Right cardiac atrium (tissue), 5 donors: ENCODE measurements at regions not wholly inside any gene's neighbourhood (a gene's known extent, or its start where the extent isn't known, plus 50 kb on each side); places are given as distances from the start of the nearest gene placed in this dataset.

Experiments
- ATAC-seq, 2 donors: fragments of 200-7000 bp; cut with Tn5 transposase; one replicate each; pipeline versions ENCODE4 v1.8.0 to v1.9.1; 2020; ENCODE audit warnings: moderate library complexity in 2 of 2, mild to moderate bottlenecking in 1 of 2
- DNase-seq, 3 donors: peaks; one replicate each; pipeline ENCODE4 v3.0.0-alpha.2; 2020
- H3K27ac ChIP-seq: one replicate; pipeline ENCODE4 v1.5.1; 2013; ENCODE audit warnings: mild to moderate bottlenecking, low read length, control low read depth, moderate library complexity
- H3K27me3 ChIP-seq: one replicate; pipeline ENCODE4 v1.6.1; 2013; ENCODE audit not compliant: control insufficient read depth, insufficient read depth
- H3K4me1 ChIP-seq: one replicate; pipeline ENCODE4 v1.6.1; 2013; ENCODE audit warnings: low read length; ENCODE audit not compliant: control insufficient read depth, insufficient read depth
- H3K4me3 ChIP-seq: one replicate; pipeline ENCODE4 v1.5.1; 2013; ENCODE audit warnings: low read length, control low read depth
- H3K9me3 ChIP-seq: one replicate; pipeline ENCODE4 v1.6.1; 2013; ENCODE audit warnings: low read length; ENCODE audit not compliant: control insufficient read depth
- WGBS: extraction: QIAGEN DNeasy Blood & Tissue Kit; methylation state at CpG from one replicate; pipeline ENCODE4 v1.1.7; 2013; 5-methylcytosine and 5-hydroxymethylcytosine counted together
- intact Hi-C, 4 donors: fragments of 100-400 bp; cut with DNase I; formaldehyde crosslinking; loops; one replicate each; pipeline versions ENCODE4 v1.11.0 to v1.14.0; 2022 to 2023
- donor health status: healthy with polysubstance abuse.
- donor health status: DM: no; HTN: yes; CAD: no.
- donor health status: DM: no; HTN: no; CAD: no.
- donor health status: DM: no; HTN: yes; CAD: no; lungs with severe emphysema.
- donor health status: DM: yes; HTN: yes; CAD: no.

- H3K4me1 ChIP-seq: no peaks in the 10 kb centered on the region
- H3K9me3 ChIP-seq: no peaks in the 10 kb centered on the region
- H3K4me3 ChIP-seq: no peak overlapping the region
- ATAC-seq: no peak
- no peak for DNase-seq
- 88% methylated on average over 5 of the region's 5 CpGs for WGBS
- H3K27ac ChIP-seq: no peak overlapping the region
- intact Hi-C loops: no loop called here
- no peaks in the 10 kb centered on the region for H3K27me3 ChIP-seq
Measured at GRCh38 chr4:171759274-171759673, 53.9 kb upstream of the GALNTL6 start.

GRCh38 chr4:171751538-171751937 lies 61.7 kb upstream of the GALNTL6 start:
- Histone ChIP-seq H3K27ac (no peak overlapping the region), H3K27me3 (no peaks in the 10 kb centered on the region), H3K9me3 (no peaks in the 10 kb centered on the region), H3K4me3 (no peak overlapping the region), H3K4me1 (no peaks in the 10 kb centered on the region)
- intact Hi-C loops: no loop called here
- 65% methylated on average over 2 of the region's 2 CpGs for WGBS
- DNase-seq: no peak
- no peak for ATAC-seq

DNA sequence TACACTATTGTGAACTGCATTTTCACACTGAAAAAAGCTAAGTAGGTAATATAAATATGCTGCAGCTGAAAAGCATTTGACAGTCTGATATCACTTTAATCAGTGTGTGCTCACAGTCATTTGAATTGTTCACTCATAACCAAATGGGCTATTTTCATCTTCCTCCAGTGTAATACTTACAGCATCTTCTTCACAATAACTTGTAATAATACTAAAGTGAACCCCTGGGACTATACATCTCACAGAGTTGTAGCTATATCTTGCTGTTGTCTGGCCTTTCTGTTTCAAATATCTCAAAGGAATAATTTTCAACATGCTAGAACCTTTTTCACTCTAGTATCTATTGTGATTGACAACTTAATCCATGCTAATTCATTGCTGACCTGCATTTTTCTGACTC lies 66.8 kb upstream of the GALNTL6 start:
- intact Hi-C loops: no loop called here
- ATAC-seq (no peak), DNase-seq (no peak)
- Histone ChIP-seq H3K27ac (no peak overlapping the region), H3K4me1 (no peaks in the 10 kb centered on the region), H3K9me3 (no peaks in the 10 kb centered on the region), H3K4me3 (no peak overlapping the region), H3K27me3 (no peaks in the 10 kb centered on the region)

DNA sequence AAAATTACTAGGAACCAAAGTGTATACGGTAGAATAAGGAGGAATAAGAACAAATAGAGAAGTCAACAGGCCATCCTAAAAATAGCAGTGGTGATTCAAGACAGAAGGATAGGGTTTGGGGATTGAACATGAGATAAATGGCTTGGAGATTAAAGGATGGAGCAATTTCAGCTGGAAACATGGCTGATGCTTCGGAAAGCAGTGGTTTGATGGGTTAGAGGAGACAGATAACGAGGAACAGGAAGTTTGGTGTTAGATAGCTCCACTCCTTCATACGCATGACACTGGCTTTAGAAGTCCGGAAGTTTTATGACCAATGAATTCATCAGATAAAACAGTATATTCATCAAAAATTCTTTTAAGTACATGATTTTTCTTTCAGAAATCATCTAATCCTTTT lies 70.8 kb upstream of the GALNTL6 start:
- intact Hi-C loops: no loop called here
- 55% methylated on average over 5 of the region's 5 CpGs for WGBS
- ATAC-seq: no peak

GRCh38 chr4:171727185-171727584 lies 86.0 kb upstream of the GALNTL6 start:
- no peaks in the 10 kb centered on the region for H3K4me1 ChIP-seq
- H3K27ac ChIP-seq: no peak overlapping the region
- H3K9me3 ChIP-seq: no peaks in the 10 kb centered on the region
- H3K4me3 ChIP-seq: no peak overlapping the region
- intact Hi-C loops: no loop called here
- WGBS: 71% methylated on average over 1 of the region's 1 CpG
- DNase-seq (no peak), ATAC-seq (no peak)
- H3K27me3 ChIP-seq: no peaks in the 10 kb centered on the region

More for the DNA sequence above, 70.8 kb upstream of the GALNTL6 start:
- Histone ChIP-seq H3K4me1 (no peaks in the 10 kb centered on the region), H3K27me3 (no peaks in the 10 kb centered on the region), H3K4me3 (no peak overlapping the region), H3K27ac (no peak overlapping the region), H3K9me3 (no peaks in the 10 kb centered on the region)
- no peak for DNase-seq

DNA sequence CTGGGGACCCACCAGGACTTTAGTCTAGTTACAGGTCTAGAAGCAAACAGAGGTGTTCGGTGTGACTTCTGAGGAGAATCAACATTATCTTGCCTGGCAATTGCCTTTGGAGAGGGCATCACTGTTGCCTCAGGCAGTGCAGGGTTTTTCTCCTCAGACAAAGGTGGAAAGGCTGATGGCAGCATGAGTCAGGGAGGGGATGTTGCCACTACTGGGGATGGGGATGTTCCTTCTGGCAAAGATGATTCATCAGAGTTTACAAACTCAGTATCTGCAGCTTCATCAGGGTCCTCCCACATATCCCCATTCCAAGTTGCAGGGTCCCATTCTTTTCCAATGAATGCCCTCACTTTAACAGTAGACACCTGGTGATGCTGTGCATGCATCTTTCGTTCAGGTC lies 91.3 kb upstream of the GALNTL6 start:
- DNase-seq: no peak
- Histone ChIP-seq H3K4me1 (no peaks in the 10 kb centered on the region), H3K9me3 (no peaks in the 10 kb centered on the region), H3K4me3 (no peak overlapping the region), H3K27ac (no peak overlapping the region), H3K27me3 (no peaks in the 10 kb centered on the region)
- no peak for ATAC-seq
- intact Hi-C loops: no loop called here
- 64% methylated on average over 2 of the region's 2 CpGs for WGBS

DNA sequence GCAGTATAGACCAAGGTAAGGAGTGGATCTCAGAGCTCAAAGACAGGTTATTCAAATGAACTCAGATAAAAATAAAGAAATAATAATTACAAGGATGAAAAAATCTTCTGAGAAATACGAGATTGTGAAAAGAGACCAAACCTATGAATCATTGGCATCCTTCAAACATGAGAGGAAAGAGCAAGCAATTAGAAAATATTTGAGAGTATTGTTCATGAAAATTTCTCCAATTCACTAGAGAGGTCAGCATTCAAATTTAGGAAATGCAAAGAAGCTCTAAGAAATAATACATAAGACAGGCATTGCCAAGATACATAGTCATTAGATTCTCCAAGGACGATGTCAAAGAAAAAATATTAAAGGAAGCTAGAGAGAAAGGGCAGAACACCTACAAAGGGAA lies 93.5 kb upstream of the GALNTL6 start:
- Histone ChIP-seq H3K9me3 (no peaks in the 10 kb centered on the region), H3K4me1 (no peaks in the 10 kb centered on the region), H3K27me3 (no peaks in the 10 kb centered on the region), H3K27ac (no peak overlapping the region), H3K4me3 (no peak overlapping the region)
- intact Hi-C loops: no loop called here
- WGBS: 68% methylated on average over 2 of the region's 2 CpGs
- ATAC-seq: no peak
- no peak for DNase-seq

DNA sequence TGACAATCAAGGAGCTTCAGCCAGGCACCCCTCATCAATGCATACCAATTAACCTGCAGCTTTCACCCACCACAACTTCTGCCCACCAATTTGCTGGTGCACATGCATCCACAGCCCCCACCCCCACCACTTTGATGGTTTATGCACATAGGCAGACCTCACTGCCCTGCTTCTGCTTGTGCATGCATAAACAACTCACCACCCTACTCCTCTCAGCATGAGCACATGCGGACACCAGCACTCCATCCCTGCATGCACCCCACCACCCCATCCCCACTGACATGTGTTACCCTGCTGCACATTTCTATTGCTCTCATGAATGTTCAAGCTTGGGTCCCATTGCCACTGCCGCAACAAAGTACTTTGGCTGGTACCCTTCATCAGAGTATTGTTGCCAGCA lies 94.5 kb upstream of the GALNTL6 start:
- no peak overlapping the region for H3K27ac ChIP-seq
- WGBS: 92% methylated on average over 2 of the region's 2 CpGs
- ATAC-seq (no peak), DNase-seq (no peak)
- no peaks in the 10 kb centered on the region for H3K4me1 ChIP-seq
- no peaks in the 10 kb centered on the region for H3K9me3 ChIP-seq
- no peak overlapping the region for H3K4me3 ChIP-seq
- intact Hi-C loops: no loop called here
- no peaks in the 10 kb centered on the region for H3K27me3 ChIP-seq

DNA sequence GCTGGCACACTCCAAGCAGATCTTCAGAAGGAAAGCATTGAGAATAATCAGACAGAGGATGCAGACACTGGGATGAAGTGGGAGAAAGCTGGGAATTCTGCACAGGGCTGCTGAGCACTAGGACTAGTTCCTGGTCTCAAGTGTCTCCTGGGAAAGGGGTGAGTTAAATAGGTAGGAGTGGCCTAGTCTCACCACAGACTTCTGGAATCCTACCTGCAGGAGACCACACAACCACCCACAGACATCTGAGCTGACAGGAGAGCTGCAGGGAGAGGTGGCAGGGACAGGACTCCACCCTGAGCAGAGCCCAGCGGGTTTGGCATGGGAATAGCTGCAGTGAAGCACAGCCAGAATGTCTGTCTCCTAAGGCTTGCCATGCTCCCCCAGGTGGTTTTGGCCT lies 95.1 kb upstream of the GALNTL6 start:
- no peak overlapping the region for H3K27ac ChIP-seq
- WGBS: 56% methylated on average over 1 of the region's 1 CpG
- H3K9me3 ChIP-seq: no peaks in the 10 kb centered on the region
- H3K4me1 ChIP-seq: no peaks in the 10 kb centered on the region
- no peaks in the 10 kb centered on the region for H3K27me3 ChIP-seq
- H3K4me3 ChIP-seq: no peak overlapping the region
- ATAC-seq (no peak), DNase-seq (no peak)
- intact Hi-C loops: no loop called here

DNA sequence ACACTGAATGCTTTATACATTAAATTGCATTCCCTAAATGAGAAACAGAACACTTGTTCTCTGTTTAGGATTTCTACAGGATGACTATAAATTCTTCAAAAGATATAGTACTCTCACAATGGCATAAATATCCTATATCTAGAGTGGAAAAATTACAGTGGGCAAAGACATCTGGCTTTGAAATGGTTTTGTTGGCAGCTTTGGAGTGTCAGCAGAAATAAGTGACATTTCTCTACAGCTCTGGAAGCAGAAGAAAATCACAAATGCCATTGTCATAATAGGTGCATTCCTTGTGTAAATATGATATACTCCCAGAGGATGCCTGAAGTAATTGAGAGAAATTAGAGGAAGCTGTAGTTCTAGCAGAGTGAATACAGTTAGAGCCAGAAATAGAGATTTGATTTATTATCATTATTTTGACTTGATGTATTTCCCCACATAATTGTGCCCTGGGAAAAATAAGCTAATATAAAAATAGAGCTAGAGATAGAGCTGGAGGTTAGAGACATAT lies 95.9 kb upstream of the GALNTL6 start:
- Histone ChIP-seq H3K4me1 (no peaks in the 10 kb centered on the region), H3K4me3 (no peak overlapping the region), H3K9me3 (no peaks in the 10 kb centered on the region), H3K27me3 (no peaks in the 10 kb centered on the region), H3K27ac (no peak overlapping the region)
- intact Hi-C loops: no loop called here
- DNase-seq: no peak
- ATAC-seq: no peak

DNA sequence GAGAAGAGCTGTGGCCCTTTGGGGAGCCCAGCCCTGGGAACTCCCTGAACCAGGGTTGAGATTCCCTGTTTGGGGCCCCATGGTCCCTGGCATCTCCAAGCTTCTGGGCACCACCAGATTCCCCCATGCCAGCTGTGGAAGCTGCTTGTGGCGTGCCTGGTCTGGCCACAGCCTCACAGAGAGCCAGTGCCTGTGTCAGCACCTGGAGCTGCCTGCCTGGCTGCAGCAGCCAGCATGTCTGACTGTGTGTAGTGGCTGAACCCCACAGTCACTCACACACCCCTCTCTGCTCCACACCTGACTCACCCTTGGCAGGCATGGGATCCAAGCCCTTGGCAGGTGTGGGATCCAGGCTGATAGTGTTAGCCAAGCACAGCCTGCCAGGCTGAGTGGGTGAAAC lies 97.2 kb upstream of the GALNTL6 start:
- Histone ChIP-seq H3K4me1 (no peaks in the 10 kb centered on the region), H3K27me3 (no peaks in the 10 kb centered on the region), H3K27ac (no peak overlapping the region), H3K4me3 (no peak overlapping the region), H3K9me3 (no peaks in the 10 kb centered on the region)
- no peak for DNase-seq
- 71% methylated on average over 1 of the region's 1 CpG for WGBS
- intact Hi-C loops: no loop called here
- ATAC-seq: no peak

- Histone ChIP-seq H3K27ac (no peak overlapping the region), H3K4me1 (no peaks in the 10 kb centered on the region), H3K9me3 (no peaks in the 10 kb centered on the region), H3K27me3 (no peaks in the 10 kb centered on the region), H3K4me3 (no peak overlapping the region)
- DNase-seq (peak in 2 of 3 donors; percentile 23 to 28), ATAC-seq (no peak)
- intact Hi-C loops: no loop called here
- WGBS: 78% methylated on average over 5 of the region's 5 CpGs
Measured at GRCh38 chr4:171714791-171715454, 98.3 kb upstream of the GALNTL6 start.
